Keratinocyte (primary cell): ENCODE measurements at regions not wholly inside any gene's neighbourhood (a gene's known extent, or its start where the extent isn't known, plus 50 kb on each side); places are given as distances from the start of the nearest gene placed in this dataset.

Experiments used
- EZH2 ChIP-seq: IDR thresholded peaks from one replicate; pipeline ENCODE4 v1.6.1; 2012; ENCODE audit warnings: inconsistent platforms, mild to moderate bottlenecking, low read length, moderate library complexity
- TF ChIP-seq, protein P1 (sequence below), 3 experiments: IDR thresholded peaks in 1 of 3; conservative IDR thresholded peaks in 1 of 3; optimal IDR thresholded peaks in 1 of 3; 2 replicates in 2 of 3; 3 replicates in 1 of 3; pipeline versions ENCODE3 to v1.5.1; 2011; ENCODE audit warnings: low read length in 3 of 3, mild to moderate bottlenecking in 3 of 3, moderate library complexity in 2 of 3, control low read depth in 1 of 3, inconsistent platforms in 1 of 3; ENCODE audit not compliant: insufficient read depth in 2 of 3; ENCODE audit errors: extremely low read depth in 1 of 3

DNA sequence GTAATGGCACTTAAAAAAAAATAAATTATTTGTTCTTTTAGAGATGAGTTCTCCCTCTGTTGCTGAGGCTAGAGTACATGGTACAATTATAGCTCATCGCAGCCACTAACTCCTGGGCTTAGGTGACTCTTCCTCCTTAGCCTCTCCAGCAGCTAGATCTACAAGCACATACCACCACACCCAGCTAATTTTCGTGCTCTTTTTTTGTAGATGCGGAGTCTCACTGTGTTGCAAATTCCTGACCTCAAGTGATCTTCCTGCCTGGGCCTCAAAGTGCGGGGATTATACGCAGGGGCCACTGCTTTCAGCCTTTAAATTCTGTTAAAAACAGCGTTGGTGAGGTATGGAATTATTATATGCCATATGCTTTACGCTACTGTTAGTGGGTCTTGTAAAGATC, 2034.0 kb downstream of the OLFM4 start:
- TF ChIP-seq EZH2: no peak
- TF ChIP-seq, protein P1, sequence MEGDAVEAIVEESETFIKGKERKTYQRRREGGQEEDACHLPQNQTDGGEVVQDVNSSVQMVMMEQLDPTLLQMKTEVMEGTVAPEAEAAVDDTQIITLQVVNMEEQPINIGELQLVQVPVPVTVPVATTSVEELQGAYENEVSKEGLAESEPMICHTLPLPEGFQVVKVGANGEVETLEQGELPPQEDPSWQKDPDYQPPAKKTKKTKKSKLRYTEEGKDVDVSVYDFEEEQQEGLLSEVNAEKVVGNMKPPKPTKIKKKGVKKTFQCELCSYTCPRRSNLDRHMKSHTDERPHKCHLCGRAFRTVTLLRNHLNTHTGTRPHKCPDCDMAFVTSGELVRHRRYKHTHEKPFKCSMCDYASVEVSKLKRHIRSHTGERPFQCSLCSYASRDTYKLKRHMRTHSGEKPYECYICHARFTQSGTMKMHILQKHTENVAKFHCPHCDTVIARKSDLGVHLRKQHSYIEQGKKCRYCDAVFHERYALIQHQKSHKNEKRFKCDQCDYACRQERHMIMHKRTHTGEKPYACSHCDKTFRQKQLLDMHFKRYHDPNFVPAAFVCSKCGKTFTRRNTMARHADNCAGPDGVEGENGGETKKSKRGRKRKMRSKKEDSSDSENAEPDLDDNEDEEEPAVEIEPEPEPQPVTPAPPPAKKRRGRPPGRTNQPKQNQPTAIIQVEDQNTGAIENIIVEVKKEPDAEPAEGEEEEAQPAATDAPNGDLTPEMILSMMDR (optimal IDR thresholded peaks at IDR 0.05 in 1 of 3, IDR thresholded peaks at IDR 0.05 in 1 of 3, conservative IDR thresholded peaks at IDR 0.05 in 1 of 3; ENCODE audit: extremely low read depth in 1 of 3, insufficient read depth in 2 of 3, low read length in 3 of 3): no peak
